ENCODE measurements at regions not wholly inside any gene's neighbourhood (a gene's known extent, or its start where the extent isn't known, plus 50 kb on each side); places are given as distances from the start of the nearest gene placed in this dataset.

DNA sequence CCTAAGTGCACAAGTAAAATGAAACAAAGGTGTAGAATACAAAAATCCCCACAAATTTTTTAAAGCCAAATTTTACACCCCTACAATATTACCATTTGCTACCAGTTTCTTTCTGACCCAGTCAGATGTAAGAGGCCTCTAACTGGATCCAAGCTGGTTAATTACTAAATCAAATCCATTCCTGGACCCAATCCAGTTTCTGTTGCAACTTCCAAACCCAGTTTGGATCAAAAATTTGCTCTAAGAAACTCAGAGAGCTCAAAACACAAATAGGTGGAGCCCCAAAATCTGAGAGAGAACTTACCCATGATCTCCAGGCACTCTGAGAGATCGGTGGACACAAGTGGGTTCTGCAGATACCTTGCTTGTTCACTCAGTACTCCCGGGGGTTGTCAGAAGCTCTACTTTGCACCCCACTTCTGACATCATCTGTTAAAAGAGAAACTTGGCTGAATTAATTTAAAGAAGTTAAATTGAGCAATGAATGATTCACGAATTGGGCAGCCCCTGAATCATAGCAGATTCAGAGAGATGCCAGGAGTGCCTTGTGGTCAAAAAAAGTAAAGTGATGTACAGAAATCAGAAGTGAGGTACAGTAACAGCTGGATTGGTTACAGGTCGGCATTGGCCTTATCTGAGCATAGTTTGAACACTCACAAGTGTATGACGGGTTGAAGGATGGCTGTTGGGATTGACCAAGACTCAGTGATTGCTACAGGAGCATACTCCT, 448.0 kb downstream of the KCNT2 start:
- no peaks in the 10 kb centered on the region for H3K9me3 Mint-ChIP-seq
- no peak overlapping the region for H3K27ac Mint-ChIP-seq
- no peak for ATAC-seq (ENCODE audit: low read depth)
- no peak for DNase-seq
- no peaks in the 10 kb centered on the region for H3K36me3 Mint-ChIP-seq (ENCODE audit: low read depth)
- no peaks in the 10 kb centered on the region for H3K27me3 Mint-ChIP-seq
- intact Hi-C loops (cut with micrococcal nuclease) = no loop called here
- CTCF ChIA-PET = no interaction called here
- POLR2A ChIA-PET = no interaction called here
- H3K4me1 Mint-ChIP-seq = no peaks in the 10 kb centered on the region
- H3K4me3 Mint-ChIP-seq = no peak overlapping the region
- TF ChIP-seq, protein P1, sequence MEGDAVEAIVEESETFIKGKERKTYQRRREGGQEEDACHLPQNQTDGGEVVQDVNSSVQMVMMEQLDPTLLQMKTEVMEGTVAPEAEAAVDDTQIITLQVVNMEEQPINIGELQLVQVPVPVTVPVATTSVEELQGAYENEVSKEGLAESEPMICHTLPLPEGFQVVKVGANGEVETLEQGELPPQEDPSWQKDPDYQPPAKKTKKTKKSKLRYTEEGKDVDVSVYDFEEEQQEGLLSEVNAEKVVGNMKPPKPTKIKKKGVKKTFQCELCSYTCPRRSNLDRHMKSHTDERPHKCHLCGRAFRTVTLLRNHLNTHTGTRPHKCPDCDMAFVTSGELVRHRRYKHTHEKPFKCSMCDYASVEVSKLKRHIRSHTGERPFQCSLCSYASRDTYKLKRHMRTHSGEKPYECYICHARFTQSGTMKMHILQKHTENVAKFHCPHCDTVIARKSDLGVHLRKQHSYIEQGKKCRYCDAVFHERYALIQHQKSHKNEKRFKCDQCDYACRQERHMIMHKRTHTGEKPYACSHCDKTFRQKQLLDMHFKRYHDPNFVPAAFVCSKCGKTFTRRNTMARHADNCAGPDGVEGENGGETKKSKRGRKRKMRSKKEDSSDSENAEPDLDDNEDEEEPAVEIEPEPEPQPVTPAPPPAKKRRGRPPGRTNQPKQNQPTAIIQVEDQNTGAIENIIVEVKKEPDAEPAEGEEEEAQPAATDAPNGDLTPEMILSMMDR (IDR thresholded peaks at IDR 0.05) = no peak

GRCh38 chr1:196155586-196155985, 452.7 kb downstream of the KCNT2 start:
- H3K4me1 Mint-ChIP-seq = no peaks in the 10 kb centered on the region
- TF ChIP-seq, protein P1 (IDR thresholded peaks at IDR 0.05) = no peak
- intact Hi-C loops (cut with micrococcal nuclease) = no loop called here
- DNase-seq (no peak), ATAC-seq (ENCODE audit: low read depth) (no peak)
- no peaks in the 10 kb centered on the region for H3K27me3 Mint-ChIP-seq
- H3K9me3 Mint-ChIP-seq = no peaks in the 10 kb centered on the region
- ChIA-PET POLR2A (no interaction called here), CTCF (no interaction called here)
- H3K36me3 Mint-ChIP-seq (ENCODE audit: low read depth) = no peaks in the 10 kb centered on the region
- no peak overlapping the region for H3K4me3 Mint-ChIP-seq
- no peak overlapping the region for H3K27ac Mint-ChIP-seq

GRCh38 chr1:196152975-196153374, 455.3 kb downstream of the KCNT2 start:
- DNase-seq (no peak), ATAC-seq (ENCODE audit: low read depth) (no peak)
- no peak overlapping the region for H3K4me3 Mint-ChIP-seq
- H3K27ac Mint-ChIP-seq = no peak overlapping the region
- H3K27me3 Mint-ChIP-seq = no peaks in the 10 kb centered on the region
- TF ChIP-seq, protein P1 (IDR thresholded peaks at IDR 0.05) = no peak
- no peaks in the 10 kb centered on the region for H3K4me1 Mint-ChIP-seq
- intact Hi-C loops (cut with micrococcal nuclease) = no loop called here
- ChIA-PET CTCF (no interaction called here), POLR2A (no interaction called here)
- H3K9me3 Mint-ChIP-seq = no peaks in the 10 kb centered on the region
- H3K36me3 Mint-ChIP-seq (ENCODE audit: low read depth) = no peaks in the 10 kb centered on the region

DNA sequence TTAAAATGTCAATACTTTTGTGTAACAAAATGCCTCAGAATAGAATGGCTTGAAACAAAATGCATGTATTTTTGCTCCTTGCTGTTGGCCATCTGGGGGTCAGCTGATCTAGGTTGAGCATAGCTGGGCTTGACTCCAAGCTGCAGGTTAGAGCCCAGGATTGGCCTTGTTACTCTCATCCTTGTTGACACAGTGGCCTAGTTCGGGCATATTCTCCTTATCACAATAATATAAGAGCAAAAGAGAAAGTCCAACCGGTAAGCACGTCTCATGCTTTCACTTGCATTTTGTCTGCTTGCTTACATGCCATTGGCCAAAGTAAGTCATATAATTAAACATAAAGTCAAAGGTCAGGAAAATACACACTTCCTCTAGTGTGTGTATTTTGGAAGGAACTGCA, 456.2 kb downstream of the KCNT2 start:
- Mint-ChIP-seq H3K27me3 (no peaks in the 10 kb centered on the region), H3K4me3 (no peak overlapping the region), H3K36me3 (ENCODE audit: low read depth) (no peaks in the 10 kb centered on the region), H3K27ac (no peak overlapping the region), H3K4me1 (no peaks in the 10 kb centered on the region), H3K9me3 (no peaks in the 10 kb centered on the region)
- ATAC-seq (ENCODE audit: low read depth) (no peak), DNase-seq (no peak)
- TF ChIP-seq, protein P1 (IDR thresholded peaks at IDR 0.05) = no peak
- ChIA-PET POLR2A (no interaction called here), CTCF (no interaction called here)
- intact Hi-C loops (cut with micrococcal nuclease) = no loop called here

DNA sequence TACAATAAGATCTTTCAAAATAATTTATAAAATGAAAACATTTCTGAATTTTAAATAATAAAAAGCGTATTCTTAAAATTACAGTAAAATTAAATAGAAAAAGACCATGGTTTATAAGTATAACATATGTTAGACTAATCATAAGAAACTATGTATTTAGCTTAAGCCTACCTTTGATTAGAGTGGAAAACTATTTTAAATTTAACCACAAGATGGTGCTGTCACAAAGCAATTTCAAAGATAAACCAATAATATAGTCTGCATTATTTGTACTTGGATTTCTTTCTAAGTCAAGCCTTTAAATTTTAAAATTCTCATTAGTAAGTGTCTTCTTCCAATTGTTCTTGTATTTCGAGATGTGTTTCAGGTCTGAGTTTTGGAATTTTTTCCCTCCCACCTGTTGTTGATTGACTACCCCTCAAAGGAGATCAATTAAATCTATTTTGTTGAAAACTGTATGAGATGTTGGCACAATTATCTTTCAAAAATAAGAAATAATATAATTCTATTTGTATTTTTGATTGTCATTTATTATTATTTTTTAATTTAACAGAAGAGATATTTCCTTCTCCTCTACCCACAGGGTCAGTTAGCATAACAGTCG, 459.8 kb downstream of the KCNT2 start:
- intact Hi-C loops (cut with micrococcal nuclease) = loop anchor here (1.0 to 10.0 kb wide), 3 partner anchors 156 to 1209 kb away; no protein-coding TSS in a partner anchor
- no peak overlapping the region for H3K4me3 Mint-ChIP-seq
- ChIA-PET POLR2A (no interaction called here), CTCF (interaction anchor here (0.7 to 1.9 kb wide), 2 partner anchors 513 to 524 kb away, joined by 3 to 9 read pairs; no protein-coding TSS in a partner anchor)
- no peaks in the 10 kb centered on the region for H3K27me3 Mint-ChIP-seq
- DNase-seq (no peak), ATAC-seq (ENCODE audit: low read depth) (no peak)
- TF ChIP-seq, protein P1 (IDR thresholded peaks at IDR 0.05) = no peak
- H3K4me1 Mint-ChIP-seq = no peaks in the 10 kb centered on the region
- no peak overlapping the region for H3K27ac Mint-ChIP-seq
- H3K36me3 Mint-ChIP-seq (ENCODE audit: low read depth) = no peaks in the 10 kb centered on the region
- H3K9me3 Mint-ChIP-seq = no peaks in the 10 kb centered on the region
